HEK293 (cell line): ENCODE measurements at regions not wholly inside any gene's neighbourhood (a gene's known extent, or its start where the extent isn't known, plus 50 kb on each side); places are given as distances from the start of the nearest gene placed in this dataset.

ENCODE experiments used
- BCL11A ChIP-seq: fragments of 450-650 bp; formaldehyde crosslinking; IDR thresholded peaks from 2 replicates; pipeline ENCODE4 v1.5.1; 2016; ENCODE audit warnings: low read depth, missing biosample characterization, missing genetic modification characterization
- MYNN ChIP-seq: fragments of 450-650 bp; formaldehyde crosslinking; IDR thresholded peaks from 2 replicates; pipeline ENCODE4 v1.5.1; 2016; ENCODE audit warnings: missing biosample characterization, missing genetic modification characterization, borderline replicate concordance
- OSR2 ChIP-seq: fragments of 450-650 bp; formaldehyde crosslinking; IDR thresholded peaks from 2 replicates; pipeline ENCODE4 v1.5.1; 2016; ENCODE audit warnings: missing biosample characterization, missing genetic modification characterization
- SETDB1 ChIP-seq: IDR thresholded peaks from one replicate; pipeline ENCODE4 v1.6.1; 2017; ENCODE audit warnings: mild to moderate bottlenecking, low read length, moderate library complexity, mixed read lengths; ENCODE audit not compliant: insufficient read length
- TCF7L2 ChIP-seq: IDR thresholded peaks from 2 replicates; pipeline ENCODE4 v1.6.1; 2011; ENCODE audit warnings: low read depth, mild to moderate bottlenecking, inconsistent platforms, low read length, moderate library complexity, borderline replicate concordance
- YY1 ChIP-seq: fragments of 450-650 bp; formaldehyde crosslinking; IDR thresholded peaks from 2 replicates; pipeline ENCODE4 v1.5.1; 2018; ENCODE audit warnings: missing biosample characterization, missing genetic modification characterization
- ZBTB1 ChIP-seq: fragments of 450-650 bp; formaldehyde crosslinking; IDR thresholded peaks from 2 replicates; pipeline ENCODE4 v1.5.1; 2016; ENCODE audit warnings: missing biosample characterization, missing genetic modification characterization
- ZNF138 ChIP-seq: fragments of 450-650 bp; formaldehyde crosslinking; IDR thresholded peaks from 2 replicates; pipeline ENCODE4 v1.5.1; 2016; ENCODE audit warnings: missing biosample characterization, missing genetic modification characterization, borderline replicate concordance
- ZNF146 ChIP-seq: fragments of 450-650 bp; formaldehyde crosslinking; IDR thresholded peaks from 2 replicates; pipeline ENCODE4 v1.5.1; 2016; ENCODE audit warnings: missing biosample characterization, missing genetic modification characterization
- ZNF423 ChIP-seq: fragments of 450-650 bp; formaldehyde crosslinking; IDR thresholded peaks from 2 replicates; pipeline ENCODE4 v1.5.1; 2016; ENCODE audit warnings: missing biosample characterization, missing genetic modification characterization
- ZNF530 ChIP-seq: fragments of 450-650 bp; formaldehyde crosslinking; IDR thresholded peaks from 2 replicates; pipeline ENCODE4 v1.5.1; 2016; ENCODE audit warnings: low read depth, missing biosample characterization, missing genetic modification characterization
- TF ChIP-seq, protein P1 (sequence below): fragments of 450-650 bp; formaldehyde crosslinking; IDR thresholded peaks from 2 replicates; pipeline ENCODE4 v1.5.1; 2016; ENCODE audit warnings: missing biosample characterization, missing genetic modification characterization
- TF ChIP-seq, protein P2 (sequence below): fragments of 450-650 bp; formaldehyde crosslinking; IDR thresholded peaks from 2 replicates; pipeline ENCODE4 v1.5.1; 2016; ENCODE audit warnings: missing biosample characterization, missing genetic modification characterization, low read depth
- TF ChIP-seq, protein P3 (sequence below): fragments of 450-650 bp; IDR thresholded peaks from 2 replicates; pipeline ENCODE4 v1.5.1; 2018; ENCODE audit warnings: missing biosample characterization, mild to moderate bottlenecking, missing genetic modification characterization

DNA sequence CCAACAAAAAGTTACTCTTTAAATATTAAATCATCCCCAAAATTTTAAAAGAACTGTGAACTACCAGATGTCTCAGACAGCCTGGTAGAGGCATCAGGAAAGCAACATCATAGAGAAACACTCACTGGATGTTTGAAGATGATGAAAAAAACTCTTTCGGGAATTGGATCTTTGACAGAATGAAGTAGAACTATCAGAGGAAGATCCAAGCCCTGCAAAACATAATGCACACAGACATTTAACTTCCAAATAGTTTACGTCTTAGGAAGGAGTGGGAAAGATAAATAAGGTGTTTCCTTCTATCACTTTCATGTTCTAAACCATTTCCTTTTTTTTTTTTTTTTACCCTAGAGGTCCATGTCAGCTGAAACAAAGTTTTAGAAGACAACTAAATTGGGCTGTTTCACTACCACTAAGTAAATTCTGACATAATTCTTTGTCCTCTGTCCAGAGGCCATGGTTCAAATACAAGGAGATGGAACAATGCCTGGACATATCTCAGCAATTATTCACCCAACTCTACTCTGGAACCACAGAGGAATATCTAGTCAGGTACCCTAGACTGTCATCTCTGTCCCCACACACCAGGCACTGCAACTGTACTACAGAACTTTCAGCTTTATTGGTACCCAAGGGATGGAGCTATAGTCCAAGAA lies 217.7 kb upstream of the INTU start:
- no peak for TF ChIP-seq ZNF423 (tag by site-specific recombination)
- no peak for TF ChIP-seq YY1
- TF ChIP-seq, protein P1, sequence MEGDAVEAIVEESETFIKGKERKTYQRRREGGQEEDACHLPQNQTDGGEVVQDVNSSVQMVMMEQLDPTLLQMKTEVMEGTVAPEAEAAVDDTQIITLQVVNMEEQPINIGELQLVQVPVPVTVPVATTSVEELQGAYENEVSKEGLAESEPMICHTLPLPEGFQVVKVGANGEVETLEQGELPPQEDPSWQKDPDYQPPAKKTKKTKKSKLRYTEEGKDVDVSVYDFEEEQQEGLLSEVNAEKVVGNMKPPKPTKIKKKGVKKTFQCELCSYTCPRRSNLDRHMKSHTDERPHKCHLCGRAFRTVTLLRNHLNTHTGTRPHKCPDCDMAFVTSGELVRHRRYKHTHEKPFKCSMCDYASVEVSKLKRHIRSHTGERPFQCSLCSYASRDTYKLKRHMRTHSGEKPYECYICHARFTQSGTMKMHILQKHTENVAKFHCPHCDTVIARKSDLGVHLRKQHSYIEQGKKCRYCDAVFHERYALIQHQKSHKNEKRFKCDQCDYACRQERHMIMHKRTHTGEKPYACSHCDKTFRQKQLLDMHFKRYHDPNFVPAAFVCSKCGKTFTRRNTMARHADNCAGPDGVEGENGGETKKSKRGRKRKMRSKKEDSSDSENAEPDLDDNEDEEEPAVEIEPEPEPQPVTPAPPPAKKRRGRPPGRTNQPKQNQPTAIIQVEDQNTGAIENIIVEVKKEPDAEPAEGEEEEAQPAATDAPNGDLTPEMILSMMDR (tag by site-specific recombination): no peak
- TF ChIP-seq OSR2 (tag by site-specific recombination): no peak
- TF ChIP-seq SETDB1: no peak
- TF ChIP-seq, protein P2, sequence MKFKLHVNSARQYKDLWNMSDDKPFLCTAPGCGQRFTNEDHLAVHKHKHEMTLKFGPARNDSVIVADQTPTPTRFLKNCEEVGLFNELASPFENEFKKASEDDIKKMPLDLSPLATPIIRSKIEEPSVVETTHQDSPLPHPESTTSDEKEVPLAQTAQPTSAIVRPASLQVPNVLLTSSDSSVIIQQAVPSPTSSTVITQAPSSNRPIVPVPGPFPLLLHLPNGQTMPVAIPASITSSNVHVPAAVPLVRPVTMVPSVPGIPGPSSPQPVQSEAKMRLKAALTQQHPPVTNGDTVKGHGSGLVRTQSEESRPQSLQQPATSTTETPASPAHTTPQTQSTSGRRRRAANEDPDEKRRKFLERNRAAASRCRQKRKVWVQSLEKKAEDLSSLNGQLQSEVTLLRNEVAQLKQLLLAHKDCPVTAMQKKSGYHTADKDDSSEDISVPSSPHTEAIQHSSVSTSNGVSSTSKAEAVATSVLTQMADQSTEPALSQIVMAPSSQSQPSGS (tag by site-specific recombination): no peak
- no peak for TF ChIP-seq BCL11A (tag by site-specific recombination)
- no peak for TF ChIP-seq ZBTB1
- TF ChIP-seq MYNN (tag by site-specific recombination): no peak
- no peak for TF ChIP-seq ZNF146 (tag by site-specific recombination)
- TF ChIP-seq TCF7L2: no peak
- TF ChIP-seq ZNF138: no peak
- no peak for TF ChIP-seq ZNF530
- TF ChIP-seq, protein P3, sequence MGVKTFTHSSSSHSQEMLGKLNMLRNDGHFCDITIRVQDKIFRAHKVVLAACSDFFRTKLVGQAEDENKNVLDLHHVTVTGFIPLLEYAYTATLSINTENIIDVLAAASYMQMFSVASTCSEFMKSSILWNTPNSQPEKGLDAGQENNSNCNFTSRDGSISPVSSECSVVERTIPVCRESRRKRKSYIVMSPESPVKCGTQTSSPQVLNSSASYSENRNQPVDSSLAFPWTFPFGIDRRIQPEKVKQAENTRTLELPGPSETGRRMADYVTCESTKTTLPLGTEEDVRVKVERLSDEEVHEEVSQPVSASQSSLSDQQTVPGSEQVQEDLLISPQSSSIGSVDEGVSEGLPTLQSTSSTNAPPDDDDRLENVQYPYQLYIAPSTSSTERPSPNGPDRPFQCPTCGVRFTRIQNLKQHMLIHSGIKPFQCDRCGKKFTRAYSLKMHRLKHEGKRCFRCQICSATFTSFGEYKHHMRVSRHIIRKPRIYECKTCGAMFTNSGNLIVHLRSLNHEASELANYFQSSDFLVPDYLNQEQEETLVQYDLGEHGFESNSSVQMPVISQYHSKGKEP (tag by site-specific recombination): no peak
